ENCODE measurements at regions not wholly inside any gene's neighbourhood (a gene's known extent, or its start where the extent isn't known, plus 50 kb on each side); places are given as distances from the start of the nearest gene placed in this dataset.

DNA sequence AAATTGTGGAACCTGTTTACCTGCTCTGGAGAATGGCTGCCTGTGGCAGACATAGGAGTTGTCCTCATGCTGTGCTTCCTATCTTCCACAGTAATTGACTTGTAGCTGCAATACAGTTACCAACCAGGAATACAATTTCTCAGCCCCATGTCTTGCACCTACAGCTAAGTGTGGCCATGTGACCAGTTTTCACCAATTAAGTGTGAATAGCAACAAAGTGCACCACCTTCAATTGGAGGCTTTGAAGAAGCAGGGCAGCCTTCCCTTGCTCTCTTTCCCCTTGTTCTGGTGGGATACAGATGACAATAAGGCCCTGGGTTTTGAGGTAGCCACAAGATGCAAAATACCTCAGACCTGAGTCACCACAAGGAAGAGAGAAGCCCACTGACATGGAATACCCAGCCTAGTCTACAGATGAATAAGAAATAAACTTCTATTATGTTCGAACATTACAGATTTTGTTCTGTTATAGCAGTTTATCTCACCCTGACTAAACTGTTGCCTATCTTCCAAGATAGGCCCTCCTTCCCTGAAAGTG, 70.2 kb upstream of the S1PR1 start (continued):
- TF ChIP-seq, protein P1, sequence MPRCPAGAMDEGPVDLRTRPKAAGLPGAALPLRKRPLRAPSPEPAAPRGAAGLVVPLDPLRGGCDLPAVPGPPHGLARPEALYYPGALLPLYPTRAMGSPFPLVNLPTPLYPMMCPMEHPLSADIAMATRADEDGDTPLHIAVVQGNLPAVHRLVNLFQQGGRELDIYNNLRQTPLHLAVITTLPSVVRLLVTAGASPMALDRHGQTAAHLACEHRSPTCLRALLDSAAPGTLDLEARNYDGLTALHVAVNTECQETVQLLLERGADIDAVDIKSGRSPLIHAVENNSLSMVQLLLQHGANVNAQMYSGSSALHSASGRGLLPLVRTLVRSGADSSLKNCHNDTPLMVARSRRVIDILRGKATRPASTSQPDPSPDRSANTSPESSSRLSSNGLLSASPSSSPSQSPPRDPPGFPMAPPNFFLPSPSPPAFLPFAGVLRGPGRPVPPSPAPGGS (CRISPR knock-in tag; IDR thresholded peaks at IDR 0.05), result no peak
- TF ChIP-seq EED (CRISPR knock-in tag; IDR thresholded peaks at IDR 0.05) (no peak), NRL (CRISPR knock-in tag; IDR thresholded peaks at IDR 0.05; ENCODE audit: borderline replicate concordance) (no peak), ZNF33B (CRISPR knock-in tag; IDR thresholded peaks at IDR 0.05) (no peak), ZNF543 (CRISPR knock-in tag; IDR thresholded peaks at IDR 0.05) (no peak), ZNF101 (CRISPR knock-in tag; IDR thresholded peaks at IDR 0.05; ENCODE audit: borderline replicate concordance, low read depth) (no peak), KLF11 (CRISPR knock-in tag; IDR thresholded peaks at IDR 0.05) (no peak), MBD4 (IDR thresholded peaks at IDR 0.05; ENCODE audit: borderline replicate concordance, low read length) (no peak)
- TF ChIP-seq, protein P2, sequence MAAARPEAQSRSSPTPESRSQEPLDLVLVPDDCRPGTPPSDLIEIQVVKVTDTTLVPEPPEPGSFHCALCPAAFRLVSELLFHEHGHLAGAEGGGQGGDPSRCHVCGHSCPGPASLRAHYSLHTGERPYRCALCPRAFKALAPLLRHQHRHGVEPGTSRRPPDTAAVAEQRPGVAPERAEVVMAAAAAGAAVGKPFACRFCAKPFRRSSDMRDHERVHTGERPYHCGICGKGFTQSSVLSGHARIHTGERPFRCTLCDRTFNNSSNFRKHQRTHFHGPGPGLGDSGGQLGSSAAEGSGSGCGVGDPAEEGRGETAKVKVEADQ (CRISPR knock-in tag; IDR thresholded peaks at IDR 0.05; ENCODE audit: borderline replicate concordance), result no peak
- TF ChIP-seq, protein P3, sequence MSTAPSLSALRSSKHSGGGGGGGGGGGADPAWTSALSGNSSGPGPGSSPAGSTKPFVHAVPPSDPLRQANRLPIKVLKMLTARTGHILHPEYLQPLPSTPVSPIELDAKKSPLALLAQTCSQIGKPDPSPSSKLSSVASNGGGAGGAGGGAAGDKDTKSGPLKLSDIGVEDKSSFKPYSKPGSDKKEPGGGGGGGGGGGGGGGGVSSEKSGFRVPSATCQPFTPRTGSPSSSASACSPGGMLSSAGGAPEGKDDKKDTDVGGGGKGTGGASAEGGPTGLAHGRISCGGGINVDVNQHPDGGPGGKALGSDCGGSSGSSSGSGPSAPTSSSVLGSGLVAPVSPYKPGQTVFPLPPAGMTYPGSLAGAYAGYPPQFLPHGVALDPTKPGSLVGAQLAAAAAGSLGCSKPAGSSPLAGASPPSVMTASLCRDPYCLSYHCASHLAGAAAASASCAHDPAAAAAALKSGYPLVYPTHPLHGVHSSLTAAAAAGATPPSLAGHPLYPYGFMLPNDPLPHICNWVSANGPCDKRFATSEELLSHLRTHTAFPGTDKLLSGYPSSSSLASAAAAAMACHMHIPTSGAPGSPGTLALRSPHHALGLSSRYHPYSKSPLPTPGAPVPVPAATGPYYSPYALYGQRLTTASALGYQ (CRISPR knock-in tag; IDR thresholded peaks at IDR 0.05), result no peak
- TF ChIP-seq, protein P4, sequence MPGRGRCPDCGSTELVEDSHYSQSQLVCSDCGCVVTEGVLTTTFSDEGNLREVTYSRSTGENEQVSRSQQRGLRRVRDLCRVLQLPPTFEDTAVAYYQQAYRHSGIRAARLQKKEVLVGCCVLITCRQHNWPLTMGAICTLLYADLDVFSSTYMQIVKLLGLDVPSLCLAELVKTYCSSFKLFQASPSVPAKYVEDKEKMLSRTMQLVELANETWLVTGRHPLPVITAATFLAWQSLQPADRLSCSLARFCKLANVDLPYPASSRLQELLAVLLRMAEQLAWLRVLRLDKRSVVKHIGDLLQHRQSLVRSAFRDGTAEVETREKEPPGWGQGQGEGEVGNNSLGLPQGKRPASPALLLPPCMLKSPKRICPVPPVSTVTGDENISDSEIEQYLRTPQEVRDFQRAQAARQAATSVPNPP (CRISPR knock-in tag; IDR thresholded peaks at IDR 0.05), result no peak

Measured in HepG2 (cell line).